Panc1 (cell line): ENCODE measurements at regions not wholly inside any gene's neighbourhood (a gene's known extent, or its start where the extent isn't known, plus 50 kb on each side); places are given as distances from the start of the nearest gene placed in this dataset.

Experiments
- ATAC-seq: fragments of 200-7000 bp; cut with Tn5 transposase; 2 replicates; pipeline ENCODE4 v1.9.1; 2020; ENCODE audit warnings: mild to moderate bottlenecking, moderate library complexity
- BruUV-seq: library from RNA; stranded (reverse); fragments of 400-500 nt; replicated peaks from 2 replicates; lab custom pipeline; 2021; lab: Mats Ljungman, UMichigan
- CTCF ChIA-PET: fragments of 300-600 bp; sonication (Branson Sonifier 250); formaldehyde crosslinking; loops from one replicate; lab custom pipeline; 2022; ENCODE audit warnings: antibody characterized with exemption; lab: Charles Lee
- POLR2A ChIA-PET: fragments of 300-600 bp; sonication (Branson Sonifier 250); formaldehyde crosslinking; loops from one replicate; lab custom pipeline; 2022; ENCODE audit warnings: antibody characterized with exemption; lab: Charles Lee
- DNase-seq: peaks from one replicate; pipeline ENCODE4 v3.0.0-alpha.2; 2010; ENCODE audit warnings: low read depth, low spot score
- H3K27ac ChIP-seq: 2 replicates; pipeline ENCODE4 v1.5.1; 2011; ENCODE audit warnings: mild to moderate bottlenecking, low read length, inconsistent platforms
- H3K27me3 ChIP-seq: fragments of 200-500 bp; sonication (Bioruptor generic); 2 replicates; pipeline ENCODE4 v1.6.0; 2014; ENCODE audit warnings: low read length, inconsistent platforms; ENCODE audit not compliant: control insufficient read depth, insufficient read depth
- H3K36me3 ChIP-seq: fragments of 200-500 bp; sonication (Bioruptor generic); 2 replicates; pipeline ENCODE4 v1.5.1; 2014; ENCODE audit warnings: inconsistent platforms, mild to moderate bottlenecking, low read length, moderate library complexity; ENCODE audit not compliant: control insufficient read depth, insufficient read depth
- H3K4me1 ChIP-seq: 2 replicates; pipeline ENCODE4 v1.5.1; 2011; ENCODE audit warnings: inconsistent platforms, mild to moderate bottlenecking, low read length, moderate library complexity; ENCODE audit not compliant: control insufficient read depth, insufficient read depth
- H3K4me3 ChIP-seq, 2 experiments: 2 replicates each; pipeline ENCODE4 v1.5.1; 2011 to 2012; ENCODE audit warnings: low read depth in 2 of 2, low read length in 2 of 2, mild to moderate bottlenecking in 2 of 2, inconsistent platforms in 1 of 2, moderate library complexity in 1 of 2
- H3K9me3 ChIP-seq: fragments of 200-500 bp; sonication (Bioruptor generic); 2 replicates; pipeline ENCODE4 v1.5.1; 2014; ENCODE audit warnings: low read depth, mild to moderate bottlenecking, inconsistent platforms, low read length, moderate library complexity; ENCODE audit not compliant: control insufficient read depth, insufficient read depth
- CTCF ChIP-seq: fragments of 450-650 bp; IDR thresholded peaks from 2 replicates; pipeline ENCODE4 v1.5.1; 2017; ENCODE audit warnings: mild to moderate bottlenecking
- POLR2AphosphoS5 ChIP-seq: IDR thresholded peaks from 2 replicates; pipeline ENCODE4 v1.6.1; 2012; ENCODE audit warnings: mild to moderate bottlenecking, low read depth, low read length, moderate library complexity
- REST ChIP-seq, 2 experiments: IDR thresholded peaks; 2 replicates each; pipeline ENCODE4 v1.6.1; 2011 to 2012; ENCODE audit warnings: low read depth in 2 of 2, control low read depth in 1 of 2, low read length in 1 of 2, mild to moderate bottlenecking in 1 of 2, moderate library complexity in 1 of 2; ENCODE audit not compliant: insufficient read depth in 1 of 2
- SIN3A ChIP-seq: IDR thresholded peaks from 2 replicates; pipeline ENCODE4 v1.6.1; 2012; ENCODE audit warnings: low read depth, mild to moderate bottlenecking, low read length, moderate library complexity, borderline replicate concordance; ENCODE audit not compliant: insufficient read depth
- TCF7L2 ChIP-seq: IDR thresholded peaks from 2 replicates; pipeline ENCODE4 v1.6.1; 2011; ENCODE audit warnings: mild to moderate bottlenecking, low read depth, low read length, inconsistent platforms
- in situ Hi-C: cut with HindIII; loops from 2 replicates; pipeline ENCODE4 v1.10.0; 2016; ENCODE audit warnings: low sequenced_read_pairs, low pct_unique_long_range_greater_than_20kb
- intact Hi-C: fragments of 100-400 bp; cut with micrococcal nuclease; formaldehyde crosslinking; loops from one replicate; pipeline ENCODE4 v1.10.0; 2022; ENCODE audit not compliant: unreplicated experiment

GRCh38 chr11:33557201-33557600, 143.4 kb downstream of the C11orf91 start:
- no peaks in the 10 kb centered on the region for H3K9me3 ChIP-seq
- ChIA-PET CTCF (no interaction called here), POLR2A (no interaction called here)
- in situ Hi-C loops (no loop called here), intact Hi-C loops (loop anchor here (10.0 kb wide), 1 partner anchor 128 kb away; no protein-coding TSS in a partner anchor)
- no peaks in the 10 kb centered on the region for H3K36me3 ChIP-seq
- no TSS peak for BruUV-seq
- H3K27me3 ChIP-seq, result no peaks in the 10 kb centered on the region
- no peak for TF ChIP-seq CTCF
- no peak overlapping the region for H3K4me3 ChIP-seq
- ATAC-seq (no peak), DNase-seq (no peak)
- H3K27ac ChIP-seq, result no peak overlapping the region
- no peaks in the 10 kb centered on the region for H3K4me1 ChIP-seq

- ChIA-PET CTCF (no interaction called here), POLR2A (no interaction called here)
- ATAC-seq (no peak), DNase-seq (no peak)
- H3K4me3 ChIP-seq, result no peak overlapping the region
- H3K27ac ChIP-seq, result no peak overlapping the region
- in situ Hi-C loops, result no loop called here
- H3K36me3 ChIP-seq, result no peaks in the 10 kb centered on the region
- TF ChIP-seq POLR2AphosphoS5, result no peak
- TF ChIP-seq TCF7L2, result no peak
- TF ChIP-seq REST (IDR thresholded peaks at IDR 0.05; ENCODE audit: insufficient read depth in 1 of 2, low read depth in 2 of 2, low read length in 1 of 2), result no peak
- no peak for TF ChIP-seq CTCF
- no peak for TF ChIP-seq SIN3A
- intact Hi-C loops, result loop anchor here (10.0 kb wide), 1 partner anchor 131 kb away; no protein-coding TSS in a partner anchor
- H3K27me3 ChIP-seq, result no peaks in the 10 kb centered on the region
- no peaks in the 10 kb centered on the region for H3K9me3 ChIP-seq
- no peaks in the 10 kb centered on the region for H3K4me1 ChIP-seq
- BruUV-seq, result no TSS peak
Observed at GRCh38 chr11:33554219-33554618, 146.4 kb downstream of the C11orf91 start.

GRCh38 chr11:33553486-33553885, 147.1 kb downstream of the C11orf91 start:
- TF ChIP-seq CTCF (no peak), REST (IDR thresholded peaks at IDR 0.05; ENCODE audit: insufficient read depth in 1 of 2, low read depth in 2 of 2, low read length in 1 of 2) (no peak), POLR2AphosphoS5 (no peak), SIN3A (no peak), TCF7L2 (no peak)
- Histone ChIP-seq H3K4me1 (no peaks in the 10 kb centered on the region), H3K36me3 (no peaks in the 10 kb centered on the region), H3K9me3 (no peaks in the 10 kb centered on the region), H3K27ac (no peak overlapping the region), H3K4me3 (no peak overlapping the region), H3K27me3 (no peaks in the 10 kb centered on the region)
- ChIA-PET POLR2A (no interaction called here), CTCF (no interaction called here)
- intact Hi-C loops (loop anchor here (10.0 kb wide), 1 partner anchor 131 kb away; no protein-coding TSS in a partner anchor), in situ Hi-C loops (no loop called here)
- no peak for DNase-seq
- no peak for ATAC-seq
- BruUV-seq, result no TSS peak
